ENCODE measurements at regions not wholly inside any gene's neighbourhood (a gene's known extent, or its start where the extent isn't known, plus 50 kb on each side); places are given as distances from the start of the nearest gene placed in this dataset.

DNA sequence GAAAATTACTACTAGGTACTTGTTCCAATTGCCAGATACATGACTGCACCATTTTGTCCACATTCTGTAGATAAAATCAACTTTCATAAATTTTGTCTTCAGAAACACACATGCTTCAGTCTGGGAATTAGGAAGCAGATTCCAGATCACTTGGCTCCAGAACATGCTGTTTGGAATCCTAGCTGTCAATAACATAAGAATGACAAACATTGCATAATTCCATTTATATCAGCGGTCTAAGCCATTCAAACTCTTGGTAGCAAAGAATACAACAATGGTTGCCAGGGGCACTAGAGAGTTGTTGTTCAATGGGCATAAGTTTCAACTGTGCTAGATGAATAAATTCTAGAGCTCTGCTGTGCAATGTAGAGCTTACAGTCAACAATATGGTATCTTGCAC, 1112.1 kb upstream of the AGA start:
- peaks cover 0 to 3% of the 10 kb centered on the region in 2 donors for H3K27me3 ChIP-seq
- H3K9me3 ChIP-seq = no peaks in the 10 kb centered on the region
- H3K27ac ChIP-seq = no peak overlapping the region
- H3K4me3 ChIP-seq = no peak overlapping the region
- DNase-seq (no peak), ATAC-seq (no peak)
- no peaks in the 10 kb centered on the region for H3K36me3 ChIP-seq (replicated peaks in 1 of 2; ENCODE audit: insufficient read depth in 1 of 2, low read depth in 2 of 2)
- no peaks in the 10 kb centered on the region for H3K4me1 ChIP-seq
- intact Hi-C loops (cut with DNase I) = no loop called here
- no peak for TF ChIP-seq POLR2A (IDR thresholded peaks at IDR 0.05)
- 40 to 52% methylated on average over 1 of the region's 1 CpG for WGBS, 2 donors

DNA sequence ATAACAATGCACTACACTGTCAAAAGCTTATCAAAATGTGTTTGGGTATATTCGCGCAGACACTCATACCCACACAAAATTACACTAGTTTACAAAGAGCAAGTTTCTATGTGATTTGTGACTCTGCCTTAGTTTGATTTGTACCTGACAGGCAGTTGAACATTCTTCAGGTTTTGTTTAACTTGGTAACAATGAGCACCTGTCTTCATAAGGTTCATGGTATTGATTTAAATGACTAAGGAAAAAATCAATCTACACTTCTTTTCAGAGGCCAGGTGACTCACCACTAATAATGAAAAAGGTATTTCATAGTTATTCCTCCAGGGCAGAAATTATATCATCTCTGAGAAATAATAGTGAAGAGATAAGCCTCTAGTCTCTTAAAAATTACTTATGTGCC, 1114.6 kb upstream of the AGA start:
- no peak for ATAC-seq
- WGBS, 2 donors = 16 to 17% methylated on average over 2 of the region's 2 CpGs
- DNase-seq = no peak
- no peaks in the 10 kb centered on the region for H3K4me1 ChIP-seq
- no peaks in the 10 kb centered on the region for H3K9me3 ChIP-seq
- no peaks in the 10 kb centered on the region for H3K36me3 ChIP-seq (replicated peaks in 1 of 2; ENCODE audit: insufficient read depth in 1 of 2, low read depth in 2 of 2)
- TF ChIP-seq, protein P1, sequence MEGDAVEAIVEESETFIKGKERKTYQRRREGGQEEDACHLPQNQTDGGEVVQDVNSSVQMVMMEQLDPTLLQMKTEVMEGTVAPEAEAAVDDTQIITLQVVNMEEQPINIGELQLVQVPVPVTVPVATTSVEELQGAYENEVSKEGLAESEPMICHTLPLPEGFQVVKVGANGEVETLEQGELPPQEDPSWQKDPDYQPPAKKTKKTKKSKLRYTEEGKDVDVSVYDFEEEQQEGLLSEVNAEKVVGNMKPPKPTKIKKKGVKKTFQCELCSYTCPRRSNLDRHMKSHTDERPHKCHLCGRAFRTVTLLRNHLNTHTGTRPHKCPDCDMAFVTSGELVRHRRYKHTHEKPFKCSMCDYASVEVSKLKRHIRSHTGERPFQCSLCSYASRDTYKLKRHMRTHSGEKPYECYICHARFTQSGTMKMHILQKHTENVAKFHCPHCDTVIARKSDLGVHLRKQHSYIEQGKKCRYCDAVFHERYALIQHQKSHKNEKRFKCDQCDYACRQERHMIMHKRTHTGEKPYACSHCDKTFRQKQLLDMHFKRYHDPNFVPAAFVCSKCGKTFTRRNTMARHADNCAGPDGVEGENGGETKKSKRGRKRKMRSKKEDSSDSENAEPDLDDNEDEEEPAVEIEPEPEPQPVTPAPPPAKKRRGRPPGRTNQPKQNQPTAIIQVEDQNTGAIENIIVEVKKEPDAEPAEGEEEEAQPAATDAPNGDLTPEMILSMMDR (IDR thresholded peaks at IDR 0.05) = no peak
- TF ChIP-seq POLR2A (IDR thresholded peaks at IDR 0.05) = no peak
- no peak overlapping the region for H3K4me3 ChIP-seq
- intact Hi-C loops (cut with DNase I) = no loop called here
- H3K27me3 ChIP-seq = peaks cover 0 to 3% of the 10 kb centered on the region in 2 donors
- H3K27ac ChIP-seq = no peak overlapping the region

DNA sequence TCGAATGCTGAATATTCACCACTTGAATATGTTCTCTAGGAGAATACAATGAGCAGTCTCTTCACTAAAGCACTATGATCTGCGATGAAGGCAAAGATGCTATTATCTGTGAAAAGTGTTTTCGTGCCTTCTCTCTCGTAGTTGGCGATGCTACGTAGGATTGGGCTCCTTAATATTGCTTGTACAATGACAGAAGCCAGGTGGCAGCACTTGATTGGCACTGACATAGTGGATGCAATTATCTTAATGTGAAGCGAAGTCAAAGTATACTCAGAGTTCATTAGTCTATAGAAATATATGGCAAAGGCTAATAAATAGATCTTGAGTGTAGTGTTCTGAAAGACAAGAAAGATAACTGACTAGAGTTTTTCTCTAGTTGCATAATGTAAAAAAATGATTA, 1135.7 kb upstream of the AGA start:
- no peak overlapping the region for H3K27ac ChIP-seq
- 65 to 75% methylated on average over 7 of the region's 7 CpGs for WGBS, 2 donors
- H3K4me1 ChIP-seq = no peaks in the 10 kb centered on the region
- TF ChIP-seq POLR2A (IDR thresholded peaks at IDR 0.05) = no peak
- TF ChIP-seq, protein P1 (IDR thresholded peaks at IDR 0.05) = no peak
- DNase-seq = no peak
- no peaks in the 10 kb centered on the region for H3K27me3 ChIP-seq
- no peaks in the 10 kb centered on the region for H3K9me3 ChIP-seq
- H3K36me3 ChIP-seq (replicated peaks in 1 of 2; ENCODE audit: insufficient read depth in 1 of 2, low read depth in 2 of 2) = no peaks in the 10 kb centered on the region
- intact Hi-C loops (cut with DNase I) = no loop called here
- H3K4me3 ChIP-seq = no peak overlapping the region
- no peak for ATAC-seq

GRCh38 chr4:178595500-178596138, 1153.4 kb upstream of the AGA start:
- WGBS, 2 donors = 56 to 64% methylated on average over 6 of the region's 6 CpGs
- Histone ChIP-seq H3K4me3 (no peak overlapping the region), H3K27ac (no peak overlapping the region), H3K4me1 (no peaks in the 10 kb centered on the region), H3K9me3 (no peaks in the 10 kb centered on the region), H3K36me3 (replicated peaks in 1 of 2; ENCODE audit: insufficient read depth in 1 of 2, low read depth in 2 of 2) (no peaks in the 10 kb centered on the region), H3K27me3 (no peaks in the 10 kb centered on the region)
- DNase-seq = no peak
- TF ChIP-seq POLR2A (IDR thresholded peaks at IDR 0.05) = no peak
- TF ChIP-seq, protein P1 (IDR thresholded peaks at IDR 0.05) = no peak
- intact Hi-C loops (cut with DNase I) = no loop called here
- no peak for ATAC-seq

DNA sequence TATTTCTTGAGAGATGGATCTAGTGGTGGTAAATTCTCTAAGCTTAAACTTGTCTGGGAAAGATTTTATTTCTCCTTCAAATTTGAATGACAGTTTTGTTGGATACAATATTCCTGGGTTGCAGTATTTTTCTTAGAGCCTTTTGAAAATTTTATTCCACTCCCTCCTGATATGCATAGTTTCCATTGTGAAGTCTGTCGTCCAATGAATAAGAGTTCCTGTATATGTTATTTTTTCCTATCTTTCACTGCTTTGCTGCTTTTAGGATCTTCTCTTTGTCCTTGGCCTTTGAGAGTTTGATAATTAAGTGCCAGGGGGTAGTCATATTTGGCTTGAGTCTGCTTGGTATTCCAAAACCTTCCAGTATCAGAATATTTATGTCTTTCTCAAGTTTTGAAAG, 1156.4 kb upstream of the AGA start:
- 48 to 71% methylated on average over 1 of the region's 1 CpG for WGBS, 2 donors
- DNase-seq (no peak), ATAC-seq (no peak)
- Histone ChIP-seq H3K4me1 (no peaks in the 10 kb centered on the region), H3K4me3 (no peak overlapping the region), H3K27me3 (no peaks in the 10 kb centered on the region), H3K27ac (no peak overlapping the region), H3K9me3 (no peaks in the 10 kb centered on the region), H3K36me3 (replicated peaks in 1 of 2; ENCODE audit: insufficient read depth in 1 of 2, low read depth in 2 of 2) (no peaks in the 10 kb centered on the region)
- TF ChIP-seq POLR2A (IDR thresholded peaks at IDR 0.05) = no peak
- TF ChIP-seq, protein P1 (IDR thresholded peaks at IDR 0.05) = no peak
- intact Hi-C loops (cut with DNase I) = no loop called here
